ENCODE measurements at regions not wholly inside any gene's neighbourhood (a gene's known extent, or its start where the extent isn't known, plus 50 kb on each side); places are given as distances from the start of the nearest gene placed in this dataset.

DNA sequence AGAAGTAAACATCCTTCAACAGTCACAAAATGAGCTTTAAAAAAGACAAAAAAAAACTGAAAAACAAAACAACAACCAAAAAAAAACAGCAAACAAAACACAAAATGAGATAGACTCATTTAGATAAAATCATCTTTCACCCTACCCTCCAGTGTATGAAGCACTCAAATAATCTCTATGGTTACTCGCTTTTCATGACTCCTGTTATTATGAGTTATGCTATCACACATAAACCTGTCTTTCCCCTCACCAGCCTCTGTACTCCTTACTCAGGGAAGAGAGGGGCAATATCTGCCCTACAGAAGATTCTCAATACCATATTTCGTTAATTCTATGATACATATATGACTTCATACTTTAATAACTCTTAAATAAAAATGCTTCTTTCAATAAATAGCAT, 158.2 kb downstream of the TPBG start:
- TF ChIP-seq CTCF (IDR thresholded peaks at IDR 0.05): no peak
- no peak for TF ChIP-seq POLR2AphosphoS5 (IDR thresholded peaks at IDR 0.05; ENCODE audit: low read depth, low read length)
- no peak for TF ChIP-seq SIN3A (IDR thresholded peaks at IDR 0.05; ENCODE audit: borderline replicate concordance, insufficient read depth, low read depth, low read length)
